H7 (cell line): ENCODE measurements at regions not wholly inside any gene's neighbourhood (a gene's known extent, or its start where the extent isn't known, plus 50 kb on each side); places are given as distances from the start of the nearest gene placed in this dataset.
A peak's percentile ranks its signal among the peaks of the same experiment; 100 is the strongest.
"Not testable (repeated sequence)": the region's sequence is repeated elsewhere in the genome, so short reads cannot be mapped to it uniquely, and the experiment has no call there.

Experiments
- DNase-seq: peaks from one replicate; pipeline ENCODE4 v3.0.0; 2012
- H3K27me3 ChIP-seq: 2 replicates; pipeline ENCODE4 v1.6.0; 2011; ENCODE audit warnings: mild to moderate bottlenecking, low read length; ENCODE audit not compliant: control insufficient read depth, insufficient read depth
- H3K36me3 ChIP-seq: replicated peaks from 2 replicates; pipeline ENCODE4 v1.5.1; 2011; ENCODE audit warnings: low read length; ENCODE audit not compliant: control insufficient read depth, insufficient read depth
- H3K4me3 ChIP-seq: 2 replicates; pipeline ENCODE4 v1.5.1; 2011; ENCODE audit warnings: low read depth, mild to moderate bottlenecking, control low read depth, low read length, moderate library complexity; ENCODE audit not compliant: insufficient read depth

DNA sequence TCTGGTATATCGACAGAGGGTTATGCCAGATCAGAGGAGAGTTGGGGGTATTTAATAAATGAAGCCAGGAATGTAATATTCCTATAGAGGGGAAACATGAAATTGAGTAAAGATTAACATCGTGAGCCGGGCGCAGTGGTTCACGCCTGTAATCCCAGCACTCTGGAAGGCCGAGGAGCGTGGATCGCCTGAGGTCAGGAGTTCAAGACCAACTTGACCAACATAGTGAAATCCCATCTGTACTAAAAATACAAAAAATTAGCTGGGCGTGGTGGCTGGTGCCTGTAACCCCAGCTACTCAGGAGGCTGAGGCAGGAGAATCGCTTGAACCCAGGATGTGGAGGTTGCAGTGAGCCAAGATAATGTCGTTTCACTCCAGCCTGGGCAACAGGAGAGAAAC is 112.4 kb upstream of the ZNF184 start:
- not testable (repeated sequence) for H3K4me3 ChIP-seq, H3K27me3 ChIP-seq, DNase-seq, H3K36me3 ChIP-seq

DNA sequence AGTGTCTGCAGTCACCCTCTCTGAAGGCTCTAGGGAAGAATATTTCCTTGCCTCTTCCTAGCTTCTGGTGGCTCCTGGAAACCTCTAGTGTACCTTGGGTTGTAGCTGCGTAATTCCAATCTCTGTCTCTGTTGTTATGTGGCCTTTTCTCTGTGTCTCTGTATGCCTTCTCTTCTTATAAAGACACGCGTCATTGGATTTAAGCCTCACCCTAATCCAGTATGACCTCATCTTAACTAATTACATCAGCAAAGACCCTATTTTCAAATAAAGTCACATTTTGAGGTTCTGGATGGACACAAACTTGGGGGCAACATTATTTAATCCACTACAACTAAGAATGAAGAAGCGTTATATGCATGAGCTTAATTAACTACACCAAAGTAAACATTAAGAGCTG is 111.4 kb upstream of the ZNF184 start:
- no peak for DNase-seq

DNA sequence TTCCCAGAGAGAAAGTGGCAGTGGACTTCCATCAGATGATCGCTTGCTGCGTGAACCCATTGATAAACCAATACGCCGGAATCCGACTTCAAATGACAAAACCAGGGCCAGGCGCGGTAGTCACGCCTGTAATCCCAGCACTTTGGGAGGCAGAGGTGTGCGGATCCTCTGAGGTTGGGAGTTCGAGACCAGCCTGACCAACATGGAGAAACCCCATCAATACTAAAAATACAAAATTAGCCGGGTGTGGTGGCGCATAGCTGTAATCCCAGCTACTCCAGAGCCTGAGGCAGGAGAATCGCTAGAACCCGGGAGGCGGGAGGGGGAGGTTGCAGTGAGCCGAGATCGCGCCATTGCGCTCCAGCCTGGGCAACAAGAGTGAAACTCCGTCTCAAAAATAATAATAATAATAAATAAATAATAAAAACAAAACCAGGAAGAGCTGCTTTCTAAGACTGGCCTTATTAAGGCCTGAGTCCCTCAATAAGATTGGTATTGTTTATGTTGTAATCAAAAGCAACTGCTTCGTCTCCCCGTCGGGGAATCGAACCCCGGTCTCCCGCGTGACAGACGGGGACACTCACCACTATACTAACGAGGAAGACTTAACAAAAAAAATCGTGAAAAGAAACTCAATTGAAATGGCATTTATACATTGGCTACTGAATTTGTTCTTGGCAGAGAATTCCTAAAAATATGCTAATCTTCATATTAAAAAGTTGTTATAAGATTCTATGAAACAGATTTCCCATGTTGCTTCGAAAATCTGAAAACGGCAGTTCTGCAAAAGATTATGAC is 110.2 kb upstream of the ZNF184 start:
- H3K27me3 ChIP-seq, result no peaks in the 10 kb centered on the region
- peak; percentile 70 for DNase-seq
- H3K36me3 ChIP-seq, result no peaks in the 10 kb centered on the region
- peak overlapping the region; percentile 58 for H3K4me3 ChIP-seq

More for the DNA sequence above, 111.4 kb upstream of the ZNF184 start:
- Histone ChIP-seq H3K27me3 (no peaks in the 10 kb centered on the region), H3K36me3 (no peaks in the 10 kb centered on the region), H3K4me3 (no peak overlapping the region)

- Histone ChIP-seq H3K4me3 (no peak overlapping the region), H3K36me3 (no peaks in the 10 kb centered on the region), H3K27me3 (no peaks in the 10 kb centered on the region)
- no peak for DNase-seq
Observed at GRCh38 chr6:27579973-27580372, 107.1 kb upstream of the ZNF184 start.

DNA sequence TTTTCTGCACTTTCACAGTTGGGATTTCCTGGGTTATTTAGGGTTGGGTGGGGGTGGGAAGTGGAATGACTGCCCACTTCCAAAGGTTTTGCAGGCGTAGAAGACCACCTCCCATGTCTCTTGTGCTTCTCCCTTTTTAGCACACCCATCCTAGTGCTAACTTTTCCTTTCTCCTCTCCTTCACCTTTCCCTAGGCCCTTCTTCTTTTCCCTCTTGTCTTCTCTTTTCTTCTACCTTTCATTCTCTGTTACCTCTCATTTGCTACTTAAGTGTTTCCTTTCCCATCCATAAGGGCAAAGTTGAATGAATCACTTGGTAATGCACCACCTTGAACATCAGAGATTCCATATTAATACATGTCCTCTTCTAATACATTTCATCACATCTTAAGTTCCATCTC is 105.0 kb upstream of the ZNF184 start:
- Histone ChIP-seq H3K36me3 (no peaks in the 10 kb centered on the region), H3K4me3 (no peak overlapping the region), H3K27me3 (no peaks in the 10 kb centered on the region)
- DNase-seq, result no peak

DNA sequence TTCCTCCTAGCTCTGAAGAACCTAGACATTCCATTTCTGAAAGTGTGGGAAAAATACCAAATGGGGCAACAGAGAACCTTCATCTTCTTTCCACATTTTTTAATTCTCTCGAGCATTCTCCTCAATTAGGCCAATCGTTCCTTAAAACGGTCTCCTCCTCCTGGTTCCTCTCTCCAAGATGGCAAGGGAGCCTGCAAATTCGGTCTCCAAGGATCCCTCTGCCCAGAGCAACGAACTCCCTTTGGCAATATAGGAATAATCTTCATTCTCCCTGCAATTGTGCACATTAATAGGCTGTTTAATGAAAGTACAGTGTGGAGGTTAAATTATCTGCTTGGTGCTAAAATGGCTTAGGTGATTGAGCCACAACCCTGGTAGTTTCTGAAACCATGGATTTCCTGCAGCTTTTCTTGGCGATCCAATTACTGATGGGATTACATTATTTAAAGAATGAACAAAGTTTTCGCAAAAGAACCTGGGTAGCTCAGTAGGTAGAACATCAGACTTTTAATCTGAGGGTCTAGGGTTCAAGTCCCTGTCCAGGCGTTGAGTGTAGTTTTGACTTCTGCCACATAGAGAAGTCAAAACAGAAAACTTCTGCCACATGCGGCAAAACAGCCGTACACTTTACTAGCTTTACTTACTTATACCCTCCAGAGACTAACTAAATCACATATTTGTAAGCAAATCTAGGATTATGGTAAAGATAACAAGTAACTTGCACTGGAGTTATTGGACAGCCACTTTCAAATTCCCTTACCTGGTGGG is 102.9 kb upstream of the ZNF184 start:
- Histone ChIP-seq H3K4me3 (peak overlapping the region; percentile 14; the same call in 1 of the 2 replicates), H3K27me3 (no peaks in the 10 kb centered on the region), H3K36me3 (no peaks in the 10 kb centered on the region)
- DNase-seq, result peak; percentile 53

DNA sequence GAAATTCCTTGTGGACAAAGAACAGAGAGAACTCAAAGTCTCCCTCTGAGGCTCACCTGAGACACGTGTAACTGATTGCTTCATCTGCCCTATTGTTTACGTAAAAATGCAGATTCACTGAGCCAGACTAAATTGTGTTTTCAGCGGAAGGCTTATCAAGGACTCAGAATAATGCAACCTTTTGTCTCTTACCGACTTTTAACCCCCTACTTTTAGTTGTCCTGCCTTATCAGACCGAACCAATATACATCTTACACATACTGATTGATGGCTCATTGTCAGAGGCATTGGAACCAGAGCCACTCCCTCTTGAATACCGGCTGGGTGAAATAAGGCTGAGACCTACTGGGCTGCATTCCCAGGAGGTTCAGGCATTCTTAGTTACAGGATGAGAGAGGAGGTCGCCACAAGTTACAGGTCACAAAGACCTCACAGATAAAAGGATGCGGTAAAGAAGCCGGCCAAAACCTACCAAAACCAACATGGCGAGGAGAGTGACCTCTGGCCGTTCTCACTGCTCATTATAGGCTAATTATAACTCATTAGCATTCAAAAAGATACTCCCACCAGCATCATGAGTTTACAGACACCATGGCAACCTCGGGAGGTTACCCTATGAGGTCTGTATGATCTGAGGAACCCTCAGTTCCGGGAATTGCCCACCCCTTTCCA is 95.5 kb upstream of the ZNF184 start:
- Histone ChIP-seq H3K36me3 (no peaks in the 10 kb centered on the region), H3K27me3 (peaks cover 9% of the 10 kb centered on the region), H3K4me3 (peak overlapping the region; percentile 6; the same call in 1 of the 2 replicates)
- no peak for DNase-seq

GRCh38 chr6:27565839-27566779 is 93.2 kb upstream of the ZNF184 start:
- DNase-seq, result peak; percentile 56
- peaks cover 9% of the 10 kb centered on the region for H3K27me3 ChIP-seq
- no peaks in the 10 kb centered on the region for H3K36me3 ChIP-seq
- peak overlapping the region; percentile 67 for H3K4me3 ChIP-seq

GRCh38 chr6:27562027-27562410 is 89.1 kb upstream of the ZNF184 start:
- no peaks in the 10 kb centered on the region for H3K36me3 ChIP-seq
- H3K27me3 ChIP-seq, result peaks cover 18% of the 10 kb centered on the region
- DNase-seq, result peak; percentile 33
- peak overlapping the region; percentile 46 for H3K4me3 ChIP-seq

DNA sequence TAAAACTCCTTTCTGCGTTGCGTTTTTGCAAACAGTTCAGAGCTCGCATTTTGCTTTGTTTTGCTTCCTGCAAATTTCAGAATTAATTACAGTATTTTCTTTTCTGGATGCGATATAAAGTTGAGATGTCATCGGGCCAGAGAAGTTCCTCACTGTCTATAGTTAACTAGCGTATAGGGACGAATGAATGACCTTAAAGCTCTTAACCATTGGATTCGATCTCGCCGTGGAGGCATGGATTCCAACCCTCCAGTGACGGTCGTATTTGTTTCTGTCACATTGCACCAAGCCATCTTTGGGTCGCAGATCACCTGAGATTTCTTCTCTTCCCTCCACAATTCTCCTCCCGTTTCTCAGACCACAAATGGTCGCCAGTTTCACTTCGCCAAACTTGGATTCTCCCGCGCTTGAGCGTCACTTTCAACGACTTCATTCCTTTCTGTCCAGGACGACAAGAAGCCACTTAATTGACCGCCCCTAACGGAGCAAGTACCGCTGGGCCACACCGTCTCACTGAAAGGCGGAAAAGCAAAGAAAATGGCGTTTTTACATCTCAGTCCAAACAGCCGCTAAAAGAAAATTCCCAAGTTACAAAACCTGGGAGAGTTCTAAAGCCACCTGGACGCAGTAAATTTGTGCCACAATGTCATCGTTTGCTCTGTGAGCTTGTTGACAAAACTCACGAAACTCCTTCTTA is 85.3 kb upstream of the ZNF184 start:
- Histone ChIP-seq H3K27me3 (peaks cover 8% of the 10 kb centered on the region), H3K36me3 (no peaks in the 10 kb centered on the region), H3K4me3 (peak overlapping the region; percentile 25; the same call in 1 of the 2 replicates)
- no peak for DNase-seq

- Histone ChIP-seq H3K36me3 (no peaks in the 10 kb centered on the region), H3K4me3 (no peak overlapping the region), H3K27me3 (peaks cover 8% of the 10 kb centered on the region)
- DNase-seq, result no peak
Observed at GRCh38 chr6:27556406-27556805, 83.5 kb upstream of the ZNF184 start.

GRCh38 chr6:27553123-27553904 is 80.4 kb upstream of the ZNF184 start:
- H3K4me3 ChIP-seq, result peak overlapping the region; percentile 49
- peaks cover 6% of the 10 kb centered on the region for H3K27me3 ChIP-seq
- peak; percentile 62 for DNase-seq
- no peaks in the 10 kb centered on the region for H3K36me3 ChIP-seq

DNA sequence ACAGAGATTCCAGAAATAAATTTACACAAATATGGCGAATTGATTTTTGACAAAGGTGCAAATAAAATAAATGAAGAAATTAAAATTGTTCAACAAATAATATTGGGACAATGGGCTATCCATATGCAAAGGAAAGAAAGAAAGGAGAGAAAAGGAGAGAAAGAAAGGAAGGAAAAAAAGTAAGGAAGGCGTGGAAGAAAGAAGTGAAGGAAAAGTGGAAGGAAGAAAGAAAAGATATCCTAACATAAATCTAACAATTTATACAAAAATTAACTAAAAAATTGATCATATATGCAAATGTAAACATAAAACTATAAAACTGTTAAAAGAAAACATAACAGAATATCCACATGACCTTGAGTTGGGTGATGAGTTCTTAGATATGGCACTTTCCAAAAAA is 78.7 kb upstream of the ZNF184 start:
- DNase-seq, result no peak
- no peaks in the 10 kb centered on the region for H3K36me3 ChIP-seq
- no peaks in the 10 kb centered on the region for H3K27me3 ChIP-seq
- no peak overlapping the region for H3K4me3 ChIP-seq
